ENCODE measurements at regions not wholly inside any gene's neighbourhood (a gene's known extent, or its start where the extent isn't known, plus 50 kb on each side); places are given as distances from the start of the nearest gene placed in this dataset.
"Not testable (repeated sequence)": the region's sequence is repeated elsewhere in the genome, so short reads cannot be mapped to it uniquely, and the experiment has no call there.

DNA sequence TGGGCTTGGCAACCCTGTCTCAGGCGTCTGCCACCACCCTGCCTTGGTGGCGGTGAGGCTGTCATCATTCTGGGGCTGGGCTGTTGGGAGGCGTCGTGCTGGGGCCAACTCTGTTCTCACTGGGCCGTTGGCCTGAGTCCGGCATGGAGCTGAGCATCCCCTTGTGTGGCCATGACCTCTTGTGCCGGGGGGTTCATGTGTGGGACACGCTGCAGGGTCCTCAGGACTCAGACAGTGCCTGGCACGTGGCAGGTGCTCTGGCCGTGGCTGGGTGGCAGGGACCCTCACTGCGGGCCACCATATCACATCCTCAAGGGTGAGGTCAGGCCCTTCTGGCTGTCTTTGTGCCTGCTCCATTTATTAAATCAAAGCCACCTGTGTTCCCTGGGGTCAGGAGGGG, 197.4 kb downstream of the BANP start:
- DNase-seq = not testable (repeated sequence)

DNA sequence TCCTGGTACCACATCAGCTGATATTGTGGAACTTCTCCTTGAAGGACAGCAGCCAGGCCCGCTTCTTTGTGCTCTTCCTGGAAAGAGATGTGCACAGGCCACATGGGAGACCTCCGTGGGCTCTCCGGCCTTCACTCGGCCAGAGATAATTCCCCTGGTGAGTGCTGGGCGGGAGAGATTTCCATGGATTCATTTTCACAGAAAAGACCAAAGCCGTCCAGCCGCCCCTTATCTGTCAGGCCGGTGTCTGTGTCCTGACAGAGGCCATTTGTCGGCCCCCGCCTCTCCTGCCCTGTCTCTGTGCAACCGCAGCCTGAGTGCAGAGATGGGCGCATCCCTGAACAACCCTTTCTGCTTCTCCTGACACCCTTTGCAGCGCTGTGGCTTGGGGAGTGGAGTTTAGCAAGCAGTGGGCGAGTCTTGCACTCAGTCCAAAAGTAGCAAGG, 197.9 kb downstream of the BANP start:
- DNase-seq = not testable (repeated sequence)

DNA sequence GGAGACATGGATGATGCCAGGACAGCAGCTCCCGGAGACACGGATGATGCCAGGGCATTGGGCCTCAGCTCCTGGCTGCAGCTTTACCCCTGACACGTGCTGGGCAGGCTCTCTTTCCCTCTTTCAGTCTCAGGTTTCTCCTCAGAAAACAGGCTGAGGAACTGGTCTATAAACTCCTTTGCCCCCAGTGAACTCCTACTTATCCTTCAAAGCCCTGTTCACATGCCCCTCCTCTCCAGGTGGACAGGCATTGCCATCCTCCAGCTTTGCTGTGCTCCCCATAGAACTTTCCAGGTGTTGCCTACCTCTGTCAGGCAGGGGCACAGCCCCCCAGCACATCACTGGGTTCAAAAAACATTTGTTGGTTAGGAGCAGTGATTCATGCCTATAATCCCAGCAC, 198.4 kb downstream of the BANP start:
- not testable (repeated sequence) for DNase-seq

DNA sequence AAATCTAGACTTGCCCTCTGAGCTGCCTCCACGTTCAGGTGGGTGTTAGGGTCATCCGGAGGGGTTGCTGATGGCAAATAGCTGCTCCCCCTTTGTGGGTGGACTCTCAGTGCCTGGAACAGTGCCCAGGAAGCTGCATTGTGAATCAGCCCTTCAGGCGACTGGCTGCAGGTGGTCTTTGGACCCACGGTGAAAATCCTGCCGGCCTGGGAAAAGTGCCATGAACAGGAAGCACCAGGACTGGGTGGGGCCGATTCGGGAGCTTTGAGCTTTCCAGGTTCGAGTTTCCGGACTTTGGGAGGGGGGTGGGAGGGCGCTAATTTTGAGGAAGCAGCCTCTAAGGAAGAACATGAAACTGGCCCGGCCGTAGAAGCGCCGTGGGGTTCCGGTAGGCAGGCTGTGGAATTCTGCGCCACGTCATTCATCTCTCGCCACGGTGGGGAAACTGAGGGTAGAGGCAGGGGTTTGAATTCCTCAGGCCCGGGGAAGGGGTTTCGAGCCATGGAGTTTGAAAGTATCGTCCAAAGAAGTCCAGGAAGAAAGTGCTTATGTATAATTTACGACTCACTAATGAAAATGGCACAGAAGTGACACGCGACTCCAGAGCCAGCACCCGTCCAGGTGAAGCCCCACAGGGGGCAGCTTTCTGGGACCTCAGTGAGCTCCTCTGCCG, 199.4 kb downstream of the BANP start:
- not testable (repeated sequence) for DNase-seq

DNA sequence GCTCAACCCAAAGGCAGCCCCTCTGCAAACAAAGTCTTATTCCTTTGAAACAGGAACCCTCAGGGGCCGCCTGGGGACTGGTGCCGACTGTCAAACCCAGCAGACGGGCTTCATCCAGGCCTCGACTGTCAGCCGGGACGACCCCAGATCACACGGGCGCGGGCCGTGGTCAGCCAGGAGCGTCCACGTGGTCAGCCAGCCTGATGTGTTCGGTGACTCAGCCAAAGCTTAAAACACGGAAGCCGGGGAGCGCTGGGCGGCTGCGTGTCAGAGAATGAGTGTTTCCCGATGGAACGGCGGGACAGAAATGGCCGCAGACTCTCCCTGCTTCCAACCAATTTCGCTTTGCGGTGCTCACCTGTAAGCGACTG, 199.9 kb downstream of the BANP start:
- not testable (repeated sequence) for DNase-seq

DNA sequence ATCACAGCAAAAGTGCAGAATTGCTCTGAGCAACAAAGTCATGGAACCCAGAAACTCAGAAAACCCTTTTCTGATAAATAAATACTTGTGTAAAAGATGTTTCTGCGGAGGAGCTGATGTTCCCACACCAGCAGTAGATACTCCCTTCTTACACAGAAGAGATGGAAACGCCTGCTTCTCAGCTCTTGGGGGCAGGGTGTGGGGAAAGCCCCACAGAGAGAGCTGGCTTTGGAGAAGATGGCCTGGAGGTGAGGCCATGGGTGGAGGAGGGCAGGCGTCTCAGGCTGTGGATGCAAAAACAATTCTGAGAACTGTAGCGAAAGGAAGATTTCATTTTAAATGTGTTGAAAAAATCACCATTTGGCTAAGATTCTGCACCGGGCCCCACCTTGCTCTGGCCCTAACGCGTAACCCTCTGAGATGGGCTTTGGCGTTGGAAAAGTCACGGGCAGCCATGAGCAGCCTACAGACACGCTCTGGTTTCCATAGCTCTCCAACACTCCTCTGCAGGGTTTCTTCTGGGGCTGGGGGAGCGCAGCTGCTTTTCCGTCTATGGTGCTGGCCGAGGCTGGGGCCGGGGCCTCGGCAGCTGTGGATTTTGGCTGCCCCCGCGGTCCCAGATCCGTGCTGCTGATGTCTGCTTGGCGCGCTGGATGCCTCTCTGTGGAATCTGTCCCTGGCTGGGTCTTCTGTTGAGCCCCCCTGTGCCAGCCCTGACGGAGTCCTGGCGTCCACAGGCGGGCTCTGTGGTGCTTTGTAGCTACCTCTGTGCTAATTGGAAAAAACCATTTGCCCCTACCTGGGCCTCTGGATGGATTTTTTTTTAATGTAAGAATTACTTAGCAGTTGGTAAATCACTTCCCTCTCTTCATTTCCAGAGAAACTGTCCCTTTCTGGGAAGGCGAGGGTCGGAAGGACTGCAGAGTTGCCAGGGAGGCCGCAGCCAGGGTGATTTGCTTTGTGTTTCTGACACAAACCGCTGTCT, 200.9 kb downstream of the BANP start:
- DNase-seq = not testable (repeated sequence)

DNA sequence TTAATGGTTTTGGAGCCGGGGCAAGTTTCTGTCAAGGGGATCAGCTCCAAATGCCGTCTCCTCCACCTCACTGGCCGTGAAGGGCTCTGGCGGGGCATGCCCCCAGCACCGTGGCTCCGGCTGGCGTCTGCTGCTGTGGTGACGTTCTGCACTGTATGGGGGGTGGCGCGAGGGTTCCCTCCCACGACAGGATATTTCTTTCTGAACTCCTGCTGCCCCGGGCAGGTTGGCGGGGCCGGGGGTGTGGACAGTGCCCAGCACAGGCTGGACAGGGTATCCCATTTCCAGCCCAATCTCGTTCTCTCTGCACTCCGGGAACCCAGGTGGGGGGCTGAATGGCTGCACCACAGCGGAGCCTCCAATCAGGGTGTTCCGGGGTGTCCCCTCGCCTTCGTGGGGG, 201.6 kb downstream of the BANP start:
- DNase-seq = not testable (repeated sequence)

DNA sequence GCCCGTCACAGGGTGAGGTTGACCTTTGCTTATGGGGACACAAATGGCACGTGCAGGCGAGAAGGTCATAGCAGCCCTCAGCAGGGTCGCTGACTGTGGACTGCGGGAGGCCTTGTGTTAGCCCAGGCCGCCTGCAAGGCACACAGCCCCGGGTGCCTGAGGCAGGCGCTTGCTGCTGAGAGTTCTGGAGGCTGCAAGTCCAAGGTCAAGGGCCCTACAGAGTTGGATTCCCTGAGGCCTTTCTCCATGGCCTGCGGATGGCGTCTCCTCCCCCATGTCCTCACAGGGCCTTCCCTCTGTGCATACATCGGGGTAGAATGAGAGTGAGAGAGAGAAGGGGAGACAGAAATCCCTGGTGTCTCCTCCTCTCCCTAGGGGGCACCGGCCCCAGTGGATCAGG, 202.3 kb downstream of the BANP start:
- DNase-seq = not testable (repeated sequence)

DNA sequence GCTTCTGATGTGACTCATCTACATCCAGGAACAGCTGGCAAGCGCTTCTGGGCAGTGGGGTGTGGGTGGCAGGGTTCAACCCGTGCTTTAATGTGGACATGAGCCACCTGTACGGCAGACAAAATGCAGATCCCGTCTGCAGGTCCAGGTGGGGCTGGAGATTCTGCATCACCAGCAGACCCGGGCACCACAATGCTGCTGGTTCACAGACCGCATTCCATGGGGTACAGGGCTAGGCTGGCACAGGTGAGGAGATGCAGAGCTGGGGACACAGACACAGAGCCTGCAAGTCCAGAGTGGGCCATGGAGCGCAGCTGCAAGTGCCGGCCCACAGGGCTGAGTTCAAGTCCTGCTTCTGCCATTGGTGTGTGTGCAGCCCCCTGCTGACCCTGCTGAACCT, 203.7 kb downstream of the BANP start:
- DNase-seq = not testable (repeated sequence)

DNA sequence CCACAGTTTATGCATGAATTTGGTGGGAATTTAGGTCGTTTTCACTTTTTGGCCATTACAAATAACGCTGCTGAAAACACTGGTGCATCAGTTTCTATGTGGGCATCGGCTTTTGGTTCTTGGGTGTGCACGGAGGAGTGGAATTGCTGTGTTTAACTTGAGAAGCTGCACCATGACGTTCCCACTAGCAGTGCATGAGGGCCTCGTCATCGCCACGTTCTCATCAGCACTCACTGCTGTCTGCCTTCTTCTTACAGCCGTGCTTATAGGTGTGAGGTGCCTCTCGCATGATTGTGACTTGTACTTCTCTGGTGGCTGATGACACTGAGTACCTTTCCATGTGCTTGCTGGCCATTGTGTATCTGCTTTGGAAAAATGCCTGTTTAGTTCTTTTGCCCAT, 204.4 kb downstream of the BANP start:
- DNase-seq = not testable (repeated sequence)

DNA sequence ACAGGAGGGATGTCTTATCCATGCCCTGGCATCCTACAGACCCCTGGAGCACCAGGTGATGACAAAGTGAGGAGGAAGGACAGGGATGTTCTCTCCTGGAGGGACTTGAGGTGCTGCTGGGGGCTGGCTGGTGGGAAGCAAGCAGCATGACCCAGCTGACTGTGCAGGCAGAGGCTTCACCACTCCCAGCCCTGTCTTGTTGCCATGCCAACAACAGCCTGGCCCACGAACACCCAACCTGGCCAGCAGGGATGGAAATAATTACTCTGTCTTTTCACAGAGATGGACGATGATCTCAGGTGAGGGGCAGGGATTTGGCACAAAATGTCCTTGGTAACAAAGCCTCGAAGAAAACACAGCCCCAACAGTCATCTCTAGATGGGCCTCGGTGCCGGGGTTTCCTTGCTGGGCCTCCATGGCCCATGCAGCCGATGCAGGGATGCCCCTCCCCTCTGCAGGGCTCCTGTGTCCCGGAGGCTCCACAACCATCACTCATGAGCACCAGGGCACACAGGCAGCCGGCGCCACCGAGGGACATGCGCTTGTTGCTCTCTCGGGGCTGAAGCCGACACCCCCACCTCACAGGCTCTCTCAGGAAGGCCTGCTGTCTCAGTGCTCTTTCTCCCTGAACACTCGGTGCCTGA, 205.5 kb downstream of the BANP start:
- not testable (repeated sequence) for DNase-seq

DNA sequence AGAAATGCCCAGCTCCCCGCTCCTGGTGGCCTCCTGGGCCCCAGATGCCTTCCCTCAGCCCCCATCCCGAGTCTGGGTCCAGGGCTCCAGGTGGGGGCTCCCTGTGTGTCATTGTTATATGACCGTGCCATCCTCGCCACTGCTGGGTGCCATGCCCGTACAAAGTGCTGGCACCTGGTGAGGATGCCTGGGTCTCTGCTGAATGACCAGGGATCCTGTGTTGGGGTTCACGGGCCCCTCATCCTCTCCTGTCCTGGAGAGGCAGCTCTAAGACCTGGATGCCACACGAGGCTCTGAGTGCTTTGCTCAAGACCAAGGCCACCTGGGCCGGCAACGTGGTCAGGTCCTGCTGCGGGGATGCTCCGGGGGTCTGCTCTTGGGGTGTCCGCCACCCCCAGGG, 206.5 kb downstream of the BANP start:
- DNase-seq = not testable (repeated sequence)

DNA sequence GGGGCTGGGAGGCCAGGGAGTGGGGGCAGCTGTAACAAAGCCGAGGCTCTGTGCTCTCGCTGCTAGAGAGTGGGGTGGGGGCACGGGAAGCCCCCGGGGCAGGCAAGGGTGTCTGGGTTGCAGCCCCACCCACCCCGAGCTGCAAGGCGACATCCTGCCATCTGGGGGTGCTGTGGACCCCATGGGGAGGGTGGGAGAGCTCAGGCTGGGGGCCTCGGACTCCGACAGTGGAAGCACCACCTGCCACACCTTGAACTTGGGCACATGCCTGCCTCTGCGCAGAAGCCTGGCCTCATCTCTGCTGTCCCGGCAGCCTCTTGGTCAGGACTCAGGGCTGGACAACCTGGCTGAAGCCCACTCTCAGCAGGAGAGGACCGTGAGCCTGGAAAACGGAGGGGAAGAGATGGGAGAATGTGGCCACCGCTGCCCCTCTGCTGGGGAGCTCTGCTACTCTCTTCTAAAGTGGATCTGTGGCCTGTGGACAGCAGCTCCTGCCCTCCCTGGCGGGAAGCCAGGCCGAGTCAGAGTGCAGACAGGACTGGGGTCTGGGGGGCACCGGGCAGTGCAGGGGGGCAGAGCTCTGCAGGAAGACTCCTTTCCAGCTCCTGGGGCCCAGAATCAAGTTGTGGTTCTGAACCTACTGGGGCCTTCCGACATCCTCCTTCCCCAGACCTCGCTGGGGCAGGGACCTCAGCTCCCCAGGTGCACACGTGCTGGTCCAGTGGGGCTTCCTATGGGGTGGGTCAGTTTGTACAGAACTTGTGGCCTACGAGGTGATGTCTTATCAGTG, 207.2 kb downstream of the BANP start:
- DNase-seq = not testable (repeated sequence)

DNA sequence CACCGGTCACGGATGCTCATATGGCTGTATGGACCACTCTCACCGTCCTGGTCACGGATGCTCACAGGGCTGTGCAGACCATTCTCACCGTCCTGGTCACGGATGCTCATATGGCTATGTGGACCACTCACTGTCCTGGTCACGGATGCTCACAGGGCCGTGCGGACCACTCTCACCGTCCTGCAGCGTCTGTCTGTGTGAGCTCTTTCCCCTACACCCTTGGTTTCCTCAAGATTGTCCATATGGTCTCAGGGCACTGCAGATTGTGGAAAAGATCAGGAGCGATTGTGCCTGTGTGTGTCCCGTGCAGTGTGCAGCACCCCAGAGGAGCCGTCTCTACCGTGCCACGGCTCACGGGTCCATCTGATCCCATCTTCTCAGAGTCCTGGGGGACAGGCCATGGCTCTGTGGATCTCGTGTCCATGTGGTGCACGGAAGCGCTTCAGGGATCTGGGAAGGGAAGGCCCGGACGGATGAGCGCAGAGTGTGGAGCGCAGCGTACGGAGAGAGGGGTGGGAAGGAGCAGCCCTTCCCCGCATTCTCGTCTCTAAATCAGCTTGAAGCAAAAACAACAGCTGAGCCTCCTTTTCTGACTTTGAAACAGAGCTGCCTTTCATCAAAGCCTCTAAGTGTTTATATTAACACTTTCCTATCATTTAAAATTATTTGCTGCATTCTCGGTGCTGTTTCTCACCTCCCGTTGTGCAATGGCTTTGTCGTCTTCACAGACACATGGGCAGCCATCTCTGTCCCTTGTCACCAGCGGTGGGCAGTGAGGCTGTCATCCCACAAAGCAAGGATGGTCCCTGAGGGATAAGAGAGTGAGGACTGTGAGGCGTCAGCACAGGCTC, 208.0 kb downstream of the BANP start:
- DNase-seq = not testable (repeated sequence)

DNA sequence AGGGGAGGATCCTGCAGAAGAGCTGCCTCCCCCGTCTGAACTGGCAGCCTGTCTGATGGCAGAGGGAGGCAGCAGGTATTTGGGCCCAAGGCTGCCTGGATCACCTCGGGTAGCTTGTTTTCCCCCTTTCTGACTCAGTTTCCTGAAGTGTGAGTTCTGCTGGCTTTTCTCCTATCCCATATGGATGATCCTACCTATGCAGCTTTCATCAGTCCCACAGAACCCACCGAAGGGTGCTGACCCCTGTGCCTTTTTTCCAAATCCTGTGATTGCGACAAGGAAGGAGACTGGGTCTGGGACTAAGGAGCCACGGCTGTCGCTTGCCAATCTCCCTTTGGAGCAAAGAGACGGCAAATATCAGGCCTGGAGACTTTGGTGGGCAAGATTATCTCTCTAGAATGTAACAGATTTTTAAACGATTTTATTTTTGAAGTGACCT, 208.7 kb downstream of the BANP start:
- DNase-seq = not testable (repeated sequence)

DNA sequence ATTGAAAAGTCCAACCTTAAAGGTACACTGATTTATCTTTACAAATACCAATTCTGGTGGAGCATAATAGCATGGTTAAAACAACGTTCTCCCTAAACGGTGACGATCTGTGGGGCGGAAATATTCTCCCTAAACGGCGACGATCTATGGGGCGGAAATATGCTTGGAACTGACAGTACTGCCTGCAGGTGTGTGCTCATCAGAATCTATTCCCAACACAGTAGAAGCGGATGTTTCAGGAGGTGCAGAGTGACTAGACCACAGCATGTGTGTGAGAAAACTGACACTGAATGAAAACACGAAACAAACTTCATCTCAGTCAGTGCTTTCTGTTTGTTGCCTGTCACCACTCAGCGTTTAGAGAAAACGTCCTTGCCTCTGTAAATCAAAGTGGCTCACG, 210.0 kb downstream of the BANP start:
- not testable (repeated sequence) for DNase-seq

DNA sequence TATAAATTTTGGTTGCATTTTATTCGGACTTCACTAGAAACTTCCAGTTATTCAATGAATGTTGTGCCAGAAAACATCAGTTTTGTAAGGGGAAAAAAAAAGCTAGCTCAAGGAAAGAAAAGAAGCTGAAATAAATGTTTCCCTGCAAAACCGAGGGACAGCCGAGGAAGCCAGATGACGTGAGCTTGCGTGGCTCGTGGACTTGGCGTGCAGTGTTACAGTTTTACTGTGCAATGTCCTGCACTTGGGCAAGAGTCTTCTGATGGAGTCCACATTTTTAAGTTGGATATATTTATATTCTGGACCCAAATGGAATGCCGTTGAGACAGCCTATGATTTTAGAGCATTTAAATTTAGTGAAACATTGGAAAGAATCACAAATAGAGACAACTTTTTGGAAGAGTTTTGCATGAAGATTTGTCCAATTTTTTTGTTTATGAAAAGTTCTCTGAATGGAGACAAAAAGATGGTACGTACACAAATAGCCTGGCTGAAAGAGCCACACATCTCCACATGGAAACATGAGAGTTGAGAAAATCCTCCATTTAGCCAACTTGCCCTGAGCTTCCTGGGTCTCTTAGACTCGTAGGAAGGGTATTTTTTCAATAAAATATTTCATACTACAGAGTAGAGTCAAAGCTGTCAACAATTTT, 210.5 kb downstream of the BANP start:
- DNase-seq = not testable (repeated sequence)

DNA sequence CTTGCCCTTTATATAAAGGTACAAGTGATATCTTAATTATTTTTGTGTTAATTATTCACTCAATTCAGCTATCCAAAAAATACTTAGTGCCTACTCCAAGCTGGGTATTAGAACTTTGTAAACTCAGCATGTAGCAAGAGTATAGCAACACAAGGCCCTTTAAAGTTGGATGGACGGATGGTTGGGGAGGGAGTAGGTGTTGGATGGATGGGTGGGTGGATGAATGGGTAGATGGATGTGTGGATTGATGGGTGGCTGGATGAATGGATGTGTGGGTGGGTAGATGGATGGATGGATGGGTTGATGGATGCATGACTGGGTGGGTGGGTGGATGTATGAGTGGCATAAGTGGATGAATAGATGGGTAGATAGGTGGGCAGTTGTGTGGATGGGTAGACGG, 211.5 kb downstream of the BANP start:
- DNase-seq = not testable (repeated sequence)

DNA sequence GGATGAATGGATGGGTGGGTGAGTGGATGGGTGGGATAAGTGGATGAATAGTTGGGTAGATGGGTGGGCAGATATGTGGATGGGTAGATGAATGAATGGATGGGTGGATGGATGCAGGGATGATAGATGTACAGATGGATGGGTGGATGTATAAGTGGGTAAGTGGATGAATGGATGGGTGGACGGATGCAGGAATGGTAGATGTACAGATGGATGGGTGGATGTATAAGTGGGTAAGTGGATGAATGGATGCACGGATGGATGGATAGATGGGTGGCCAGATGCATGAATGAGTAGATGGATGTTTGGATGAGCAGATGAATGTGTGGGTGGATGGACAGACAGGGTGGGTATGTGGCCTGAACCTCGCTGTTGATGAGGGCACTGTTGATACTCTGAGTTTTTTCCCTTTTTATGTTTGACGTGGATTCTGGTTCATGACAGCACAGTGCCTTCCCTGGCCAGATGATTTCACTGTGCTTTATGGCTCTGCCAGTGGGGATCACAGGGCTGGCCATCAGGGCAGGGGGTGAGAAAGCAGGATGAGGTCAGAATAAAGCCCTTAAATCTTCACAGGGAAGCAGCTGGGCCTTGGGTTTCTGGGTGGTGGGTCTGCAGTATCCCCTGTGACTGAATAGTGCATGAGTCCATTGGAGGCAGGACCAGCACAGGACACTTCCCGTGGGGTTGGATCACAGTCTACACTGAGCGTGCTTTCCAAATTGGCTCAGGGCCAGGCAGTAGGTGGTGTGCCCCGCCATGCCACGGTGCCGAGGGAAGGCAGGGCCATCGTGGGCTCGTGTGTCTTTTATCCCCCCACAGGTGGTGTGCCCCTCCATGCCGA, 213.2 kb downstream of the BANP start:
- DNase-seq = not testable (repeated sequence)

DNA sequence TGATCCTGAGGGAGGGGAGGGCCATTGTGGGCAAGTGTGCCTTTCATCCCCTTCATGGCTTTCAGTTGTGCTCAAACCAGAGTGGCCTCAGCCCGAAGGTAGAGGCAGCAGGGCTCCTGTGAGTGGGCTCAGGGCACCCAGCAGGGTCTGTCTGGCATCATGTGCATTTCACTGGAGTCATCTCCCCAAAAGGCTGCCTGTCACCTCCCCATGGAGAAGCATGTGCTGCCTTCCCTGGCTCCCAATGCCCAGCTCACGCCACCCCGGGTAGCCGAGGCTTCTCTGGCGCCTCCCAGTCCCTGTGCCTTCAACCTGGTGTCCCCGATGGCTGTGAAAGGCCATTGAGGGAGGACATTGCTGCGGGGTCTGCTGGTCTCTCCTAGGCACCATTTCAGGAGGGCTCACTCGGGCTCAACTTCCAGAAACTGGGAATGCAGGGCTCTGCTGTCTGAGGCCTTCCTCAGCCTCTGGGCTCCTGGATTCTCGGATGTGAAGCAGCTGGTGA, 213.9 kb downstream of the BANP start:
- DNase-seq = not testable (repeated sequence)

All from activated T-cell treated with anti-CD3 and anti-CD28 coated beads for 4 hours (primary cell).